ENCODE measurements at regions not wholly inside any gene's neighbourhood (a gene's known extent, or its start where the extent isn't known, plus 50 kb on each side); places are given as distances from the start of the nearest gene placed in this dataset.

DNA sequence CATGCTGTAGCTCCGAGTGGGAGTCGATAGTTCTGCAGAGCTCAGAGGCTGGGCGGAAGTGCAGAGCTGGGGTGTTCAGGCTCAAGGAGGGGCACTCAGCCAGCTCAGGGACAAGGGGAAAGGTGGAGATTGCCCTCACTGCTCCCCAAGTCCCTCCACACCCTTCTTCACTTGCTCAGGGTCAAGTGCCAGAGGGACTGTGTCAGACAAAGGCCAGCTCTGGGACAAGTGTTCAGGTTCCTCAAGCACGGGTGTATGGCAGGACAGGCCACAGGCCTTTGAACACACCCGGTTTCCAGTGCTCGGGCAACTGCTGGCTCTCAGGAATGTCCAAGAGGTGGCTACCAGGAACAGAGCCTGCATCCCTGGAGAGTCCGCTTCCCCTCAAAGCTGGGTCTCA, 293.0 kb upstream of the PODXL start:
- TF ChIP-seq, protein P1, sequence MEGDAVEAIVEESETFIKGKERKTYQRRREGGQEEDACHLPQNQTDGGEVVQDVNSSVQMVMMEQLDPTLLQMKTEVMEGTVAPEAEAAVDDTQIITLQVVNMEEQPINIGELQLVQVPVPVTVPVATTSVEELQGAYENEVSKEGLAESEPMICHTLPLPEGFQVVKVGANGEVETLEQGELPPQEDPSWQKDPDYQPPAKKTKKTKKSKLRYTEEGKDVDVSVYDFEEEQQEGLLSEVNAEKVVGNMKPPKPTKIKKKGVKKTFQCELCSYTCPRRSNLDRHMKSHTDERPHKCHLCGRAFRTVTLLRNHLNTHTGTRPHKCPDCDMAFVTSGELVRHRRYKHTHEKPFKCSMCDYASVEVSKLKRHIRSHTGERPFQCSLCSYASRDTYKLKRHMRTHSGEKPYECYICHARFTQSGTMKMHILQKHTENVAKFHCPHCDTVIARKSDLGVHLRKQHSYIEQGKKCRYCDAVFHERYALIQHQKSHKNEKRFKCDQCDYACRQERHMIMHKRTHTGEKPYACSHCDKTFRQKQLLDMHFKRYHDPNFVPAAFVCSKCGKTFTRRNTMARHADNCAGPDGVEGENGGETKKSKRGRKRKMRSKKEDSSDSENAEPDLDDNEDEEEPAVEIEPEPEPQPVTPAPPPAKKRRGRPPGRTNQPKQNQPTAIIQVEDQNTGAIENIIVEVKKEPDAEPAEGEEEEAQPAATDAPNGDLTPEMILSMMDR (IDR thresholded peaks at IDR 0.05), result no peak
- no peak for TF ChIP-seq POLR2A (IDR thresholded peaks at IDR 0.05)

Data from right lobe of liver (tissue), 4 donors.